Activated CD4-positive, alpha-beta T cell treated with anti-CD3 and anti-CD28 coated beads for 4 hours (primary cell): ENCODE measurements at regions not wholly inside any gene's neighbourhood (a gene's known extent, or its start where the extent isn't known, plus 50 kb on each side); places are given as distances from the start of the nearest gene placed in this dataset.
"Not testable (repeated sequence)": the region's sequence is repeated elsewhere in the genome, so short reads cannot be mapped to it uniquely, and the experiment has no call there.

ENCODE experiments used
- DNase-seq, 2 donors: peaks; one replicate each; pipeline ENCODE4 v3.0.0-alpha.2; 2020

DNA sequence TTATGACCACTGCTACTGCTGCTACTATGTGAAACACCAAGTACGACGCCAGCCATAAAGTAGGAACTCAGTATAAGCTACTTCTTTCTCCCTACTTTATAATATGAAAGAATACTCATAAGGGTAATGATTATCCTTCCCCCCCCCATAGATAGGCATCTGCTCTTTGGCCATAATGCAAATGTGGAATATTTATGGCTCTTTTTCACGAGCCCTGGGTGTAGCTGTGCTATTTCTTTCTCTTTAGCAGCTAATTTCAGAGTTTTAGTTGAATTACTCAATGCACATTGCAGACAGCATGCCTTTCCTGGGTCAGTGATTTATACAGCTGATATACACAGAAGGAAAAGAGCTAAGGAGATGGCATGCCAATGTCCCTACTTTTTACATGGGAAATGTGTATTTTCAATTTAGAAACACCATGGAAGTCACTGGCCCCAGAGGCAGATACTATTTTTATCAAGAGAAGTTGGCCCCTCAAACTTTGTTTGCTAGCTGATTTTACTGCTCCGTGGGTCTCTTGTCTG lies 234.1 kb upstream of the KIAA1217 start:
- no peak for DNase-seq

DNA sequence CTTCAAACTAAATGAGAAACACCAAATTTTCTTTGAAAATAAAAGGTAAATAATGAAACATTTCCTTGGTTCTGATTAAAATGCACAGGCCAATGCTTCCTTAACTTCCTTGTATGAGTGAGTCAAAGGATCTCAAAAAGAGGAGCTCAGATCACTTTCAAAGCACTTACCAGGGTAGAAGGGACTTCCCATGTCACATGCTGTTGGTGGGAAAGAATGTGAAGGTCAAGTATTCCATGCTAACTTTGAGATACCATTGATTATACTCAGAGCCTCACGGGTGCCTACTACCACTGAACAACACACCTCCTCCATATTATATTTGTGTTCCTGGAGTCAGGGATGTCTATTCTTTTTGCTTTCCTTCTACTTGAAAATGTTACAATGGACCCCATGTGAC lies 233.5 kb upstream of the KIAA1217 start:
- no peak for DNase-seq

DNA sequence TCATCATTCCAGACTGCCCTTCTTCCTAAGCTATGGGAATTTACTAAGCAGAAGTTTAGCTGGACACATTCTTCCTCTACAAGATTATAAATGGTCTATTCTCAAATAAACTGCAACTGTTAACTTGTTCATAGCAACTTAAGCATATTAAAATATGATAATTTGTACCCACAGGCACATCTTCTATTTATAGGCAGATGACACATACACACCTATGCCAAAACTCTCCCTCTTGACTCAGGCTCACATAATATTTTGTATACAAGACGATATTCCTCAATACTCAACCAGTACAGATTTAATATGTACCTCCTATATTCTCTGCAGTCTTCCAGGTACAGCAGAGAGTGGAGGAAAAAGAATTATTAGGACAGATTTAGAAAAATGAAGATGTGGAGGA lies 232.7 kb upstream of the KIAA1217 start:
- DNase-seq, result no peak

DNA sequence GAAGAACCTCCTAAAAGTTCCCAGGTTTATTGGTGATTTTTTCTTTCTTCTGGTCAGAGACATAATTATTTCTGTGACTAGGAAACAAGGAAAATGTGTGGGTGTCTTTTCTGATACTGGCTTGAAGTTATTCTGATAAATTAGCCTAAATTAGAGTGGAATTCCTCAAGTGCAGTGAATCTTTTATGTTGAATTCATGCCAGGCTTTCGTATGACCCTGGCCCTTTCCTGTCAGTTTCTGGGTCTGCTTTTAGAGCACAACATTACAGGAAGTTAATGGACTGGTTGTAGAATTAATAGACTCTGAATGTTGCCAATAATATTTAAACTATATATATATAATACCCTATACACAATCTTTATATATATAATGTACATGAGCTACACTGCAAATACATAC lies 230.6 kb upstream of the KIAA1217 start:
- DNase-seq, result no peak

DNA sequence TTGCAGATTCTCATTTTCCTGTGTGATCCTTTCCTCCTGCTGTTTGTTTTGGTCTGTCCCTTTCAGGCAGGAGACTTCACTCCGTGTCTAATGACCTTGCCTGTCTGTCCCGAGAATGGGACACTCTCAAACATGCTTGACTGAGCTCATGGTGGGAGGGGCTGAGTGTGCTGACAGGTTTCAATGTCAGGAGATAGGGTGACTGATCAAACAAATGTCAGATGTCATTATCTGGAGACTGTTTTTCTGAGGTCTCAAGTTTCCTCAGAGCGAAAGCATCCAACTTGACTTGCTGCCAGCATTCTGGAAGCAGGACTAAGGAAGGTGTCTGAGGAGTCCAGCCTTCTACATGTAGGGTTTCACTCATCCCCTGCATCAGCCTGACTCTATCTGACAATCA lies 228.8 kb upstream of the KIAA1217 start:
- DNase-seq, result no peak

DNA sequence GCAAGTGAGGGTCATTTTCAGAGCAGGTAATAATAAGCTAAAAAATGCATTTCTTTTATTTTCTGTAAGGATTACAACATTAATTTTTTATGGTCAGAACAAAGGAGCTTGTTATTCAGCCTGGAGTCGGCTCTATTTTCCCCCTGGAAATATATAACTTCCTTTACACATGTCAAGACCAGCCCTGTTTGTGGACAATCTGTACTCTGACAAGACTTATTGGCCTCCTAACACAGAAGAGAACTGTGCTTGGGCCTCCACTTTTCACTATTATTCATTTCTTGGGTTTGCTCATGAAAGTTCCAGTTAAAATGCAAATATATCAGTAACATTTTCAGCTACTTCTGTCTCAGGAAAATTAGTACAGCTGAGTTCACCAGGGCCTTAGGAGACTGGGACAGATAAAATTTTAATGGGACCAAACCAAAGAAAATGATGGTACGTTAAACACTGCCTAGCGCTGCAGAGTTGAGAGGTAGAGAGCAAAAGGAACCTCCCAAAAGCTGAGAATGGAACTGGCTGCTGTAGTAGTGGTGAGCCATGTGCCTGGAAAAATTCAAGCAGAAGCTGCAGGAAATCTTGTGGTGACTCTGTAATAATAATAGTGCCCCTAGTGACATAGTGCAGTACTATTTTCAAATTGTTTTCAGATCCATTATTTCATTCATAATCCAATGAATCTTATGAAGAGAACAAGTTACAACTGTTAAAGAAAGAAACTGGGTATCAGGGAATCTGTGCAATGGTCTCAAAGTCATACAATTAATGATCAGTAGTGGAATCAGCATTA lies 227.2 kb upstream of the KIAA1217 start:
- no peak for DNase-seq

DNA sequence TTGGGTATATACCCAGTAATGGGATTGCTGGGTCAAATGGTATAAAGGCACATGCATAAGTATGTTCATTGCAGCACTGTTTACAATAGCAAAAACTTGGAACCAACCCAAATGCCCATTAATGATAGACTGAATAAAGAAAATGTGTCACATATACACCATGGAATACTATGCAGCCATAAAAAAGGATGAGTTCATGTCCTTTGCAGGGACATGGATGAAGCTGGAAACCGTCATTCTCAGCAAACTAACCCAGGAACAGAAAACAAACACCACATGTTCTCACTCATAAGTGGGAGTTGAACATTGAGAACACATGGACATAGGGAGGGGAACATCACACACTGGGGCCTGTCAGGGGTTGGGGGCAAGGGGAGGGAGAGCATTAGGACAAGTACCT lies 224.5 kb upstream of the KIAA1217 start:
- DNase-seq, result not testable (repeated sequence)

DNA sequence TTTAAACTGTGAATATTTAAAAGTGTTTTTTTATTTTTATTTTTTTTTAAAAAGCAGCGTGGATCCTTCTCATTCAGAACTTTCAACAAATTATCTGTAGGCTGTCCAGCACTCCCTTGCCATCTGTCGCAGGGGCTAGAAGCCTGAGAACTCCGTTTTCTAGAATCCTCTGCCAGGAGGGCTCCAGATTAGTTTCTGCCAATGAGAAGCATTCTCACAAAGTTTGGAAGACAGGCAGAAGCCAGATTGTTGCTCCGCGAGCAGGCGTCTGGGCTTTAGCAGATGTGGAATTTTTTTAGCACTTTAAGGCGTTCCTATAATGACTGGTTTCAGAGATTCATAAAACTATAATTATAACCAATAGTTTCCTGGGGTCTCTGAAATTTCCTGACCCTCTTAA lies 220.9 kb upstream of the KIAA1217 start:
- DNase-seq, result no peak

DNA sequence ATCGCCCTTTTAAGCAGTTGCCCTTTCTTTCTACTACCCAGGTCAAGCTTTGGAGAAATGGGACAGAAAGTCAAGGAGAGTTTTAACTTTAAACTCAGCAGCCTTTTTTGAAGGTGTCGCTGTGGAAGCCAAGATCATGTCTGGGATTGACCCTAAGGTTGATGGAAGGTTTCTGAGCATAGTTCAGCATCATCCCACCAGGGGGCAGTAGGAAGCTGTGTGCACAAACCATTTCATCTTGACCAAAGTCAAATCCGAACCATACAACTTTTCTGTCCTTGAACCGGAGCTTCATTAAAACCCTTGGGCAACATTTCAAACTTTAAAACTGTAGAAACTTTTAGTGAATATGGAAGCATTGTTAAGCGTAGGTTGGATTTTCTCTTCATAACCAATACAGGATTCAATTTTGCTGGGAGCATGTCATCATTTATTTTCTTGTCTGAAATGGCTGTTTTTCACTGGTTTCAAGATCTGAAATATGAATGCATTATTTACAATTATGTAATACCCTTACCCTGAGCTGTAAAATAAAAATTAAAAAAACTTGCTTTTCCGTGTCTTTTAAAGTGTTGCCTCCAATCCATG lies 214.4 kb upstream of the KIAA1217 start:
- DNase-seq, result no peak

DNA sequence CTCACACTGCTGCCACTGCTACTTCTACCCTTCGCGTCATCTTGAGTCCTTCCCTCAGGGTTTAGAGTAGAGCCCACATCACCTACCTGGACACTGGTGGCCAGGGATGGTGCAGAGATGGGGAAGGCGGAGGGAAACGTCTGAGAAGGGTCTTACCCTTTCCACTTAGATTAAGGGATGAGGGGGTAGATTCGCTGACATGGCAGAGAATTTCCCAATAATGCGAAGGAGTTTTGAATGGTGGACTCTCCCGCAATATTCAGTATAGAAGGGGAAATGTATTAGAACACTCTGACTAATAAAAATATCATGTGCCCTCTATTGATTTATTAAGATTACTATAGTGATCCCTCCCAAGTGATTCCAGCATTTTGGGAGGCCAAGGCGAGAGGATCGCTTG lies 209.5 kb upstream of the KIAA1217 start:
- DNase-seq, result no peak

DNA sequence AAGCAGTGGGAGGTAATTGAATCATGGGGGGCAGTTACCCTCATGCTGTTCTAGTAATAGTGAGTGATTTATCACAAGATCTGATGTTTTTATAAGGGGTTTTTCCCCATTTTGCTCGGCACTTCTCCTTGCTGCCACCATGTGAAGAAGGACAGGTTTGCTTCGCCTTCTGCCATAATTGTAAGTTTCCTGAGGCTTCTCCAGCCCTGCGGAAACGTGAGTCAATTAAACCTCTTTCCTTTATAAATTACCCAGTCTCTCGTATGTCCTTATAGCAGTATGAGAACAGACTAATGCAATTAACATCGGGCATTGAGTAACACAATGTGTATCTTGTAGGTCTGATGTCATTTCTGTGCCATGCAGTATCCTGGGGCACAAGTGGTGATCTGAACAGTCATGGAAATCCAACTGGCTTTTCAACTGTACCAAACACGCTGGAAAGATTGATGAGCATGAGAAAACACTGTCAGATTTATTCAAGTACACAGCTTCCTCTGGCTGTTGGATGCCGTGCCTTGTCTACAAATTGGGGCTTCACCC lies 208.6 kb upstream of the KIAA1217 start:
- no peak for DNase-seq

DNA sequence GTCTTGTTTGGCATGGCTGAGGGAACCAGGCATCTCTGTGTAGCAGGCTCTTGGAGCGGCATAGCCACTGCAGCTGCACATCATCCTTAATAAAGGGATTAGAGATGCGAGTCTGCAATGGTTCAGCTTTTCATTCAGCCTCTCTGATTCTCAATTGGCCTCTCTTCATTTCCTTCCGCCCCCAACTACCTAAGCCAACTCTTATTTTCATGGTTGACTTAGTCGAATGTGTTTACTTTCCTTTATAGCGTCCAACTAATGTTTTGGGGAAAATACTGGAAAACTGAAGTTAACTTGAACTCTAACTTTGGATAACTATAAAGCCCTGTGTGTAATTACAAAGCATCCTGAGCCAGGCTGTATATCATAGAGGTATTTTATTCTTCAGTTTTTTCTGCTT lies 202.2 kb upstream of the KIAA1217 start:
- no peak for DNase-seq

DNA sequence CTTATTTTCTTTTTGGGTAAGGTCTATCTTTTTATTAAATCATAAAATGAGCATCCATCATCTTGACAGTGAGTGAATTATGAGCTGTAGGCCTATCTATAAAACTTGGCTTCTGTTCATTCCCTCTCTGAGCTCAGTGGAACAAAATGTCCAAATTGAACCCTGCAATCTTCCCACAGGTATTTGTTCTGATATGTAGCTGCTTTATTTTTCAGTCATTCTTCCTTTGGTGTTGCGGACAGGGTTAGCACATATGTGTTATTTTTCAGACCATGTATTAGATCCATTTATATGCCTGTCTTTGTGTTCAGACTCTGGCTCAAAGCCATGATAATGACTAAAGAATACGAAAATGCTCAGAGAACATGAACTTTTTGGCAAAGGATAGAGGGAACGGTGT lies 201.6 kb upstream of the KIAA1217 start:
- no peak for DNase-seq

DNA sequence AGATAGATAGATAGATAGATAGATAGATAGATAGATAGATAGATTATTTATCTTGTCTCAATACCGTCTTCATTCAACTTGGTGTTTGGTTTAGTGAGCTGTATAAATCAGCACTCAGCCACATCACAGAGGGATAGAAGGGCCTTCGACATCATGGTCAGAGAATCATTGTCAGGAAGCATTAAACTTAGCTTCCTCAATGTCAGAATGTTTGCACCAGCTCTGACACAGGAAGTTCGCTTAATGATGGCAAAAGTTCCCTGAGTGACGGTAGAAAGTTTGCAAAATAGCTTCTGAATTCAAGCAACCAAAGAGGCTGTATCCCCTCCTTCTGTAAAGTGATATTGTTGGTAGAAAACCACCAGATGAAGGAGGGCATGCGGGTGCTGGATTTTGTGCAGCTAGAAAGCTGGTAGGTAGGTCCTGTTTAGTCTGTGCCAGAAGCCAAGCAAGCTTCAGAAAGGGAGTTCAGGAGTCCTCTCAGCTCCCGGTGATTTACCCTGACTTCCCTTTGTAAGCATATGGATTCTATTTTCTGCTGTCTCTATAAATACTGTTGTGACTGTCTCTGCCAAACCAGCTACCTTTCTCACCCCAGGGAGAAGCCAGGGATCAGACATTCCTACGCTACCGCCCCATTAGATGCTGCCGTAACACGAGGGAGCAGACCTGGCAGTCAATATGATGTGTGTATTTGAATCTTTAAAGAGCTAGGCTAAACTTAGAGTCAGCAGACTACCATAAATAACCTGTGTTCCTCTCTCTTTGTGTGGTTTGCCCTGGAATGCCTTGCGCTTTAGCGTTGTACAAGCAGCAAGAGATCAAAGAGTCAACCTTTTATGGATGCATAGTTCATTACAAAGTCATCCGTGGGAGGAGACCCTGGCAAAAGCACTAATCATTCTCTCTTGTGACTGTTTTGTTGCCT lies 200.5 kb upstream of the KIAA1217 start:
- DNase-seq, result no peak

DNA sequence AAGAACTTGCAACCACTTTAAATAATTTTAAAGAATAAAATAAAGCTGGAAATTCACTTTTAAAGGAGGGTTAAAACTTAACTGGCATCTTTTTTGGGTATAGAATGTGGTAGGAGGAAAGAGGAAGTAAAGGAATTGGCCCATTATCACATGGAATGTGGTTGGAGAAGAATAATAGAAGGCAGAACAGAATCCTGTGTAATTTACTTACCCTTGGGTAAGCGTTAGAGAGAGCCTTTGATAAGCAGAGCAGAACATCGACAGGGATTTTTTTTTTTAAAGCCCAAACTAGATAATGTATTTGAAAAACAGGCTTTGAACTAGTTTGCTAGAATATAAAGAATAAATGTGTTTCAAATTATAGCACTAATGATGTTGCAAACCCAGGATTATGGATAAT lies 199.8 kb upstream of the KIAA1217 start:
- no peak for DNase-seq

DNA sequence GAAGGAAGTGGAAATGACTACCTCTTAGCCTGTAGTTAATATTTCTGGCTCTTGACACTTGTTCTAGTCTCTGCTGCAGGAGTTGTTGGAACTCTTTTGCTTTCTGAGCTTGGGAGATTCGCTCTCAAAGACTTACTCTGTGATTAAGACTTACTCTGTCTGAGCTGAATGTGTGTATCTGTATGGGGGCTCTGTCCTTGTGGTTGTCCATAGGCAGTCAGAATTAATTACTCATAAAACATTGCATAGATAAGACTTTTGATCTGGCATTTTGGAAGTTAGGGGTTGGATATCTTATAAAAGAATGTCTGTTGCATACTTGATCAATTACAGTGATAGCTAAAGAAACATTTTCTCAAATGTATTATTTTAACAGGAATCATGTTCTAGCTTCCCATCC lies 199.2 kb upstream of the KIAA1217 start:
- no peak for DNase-seq

DNA sequence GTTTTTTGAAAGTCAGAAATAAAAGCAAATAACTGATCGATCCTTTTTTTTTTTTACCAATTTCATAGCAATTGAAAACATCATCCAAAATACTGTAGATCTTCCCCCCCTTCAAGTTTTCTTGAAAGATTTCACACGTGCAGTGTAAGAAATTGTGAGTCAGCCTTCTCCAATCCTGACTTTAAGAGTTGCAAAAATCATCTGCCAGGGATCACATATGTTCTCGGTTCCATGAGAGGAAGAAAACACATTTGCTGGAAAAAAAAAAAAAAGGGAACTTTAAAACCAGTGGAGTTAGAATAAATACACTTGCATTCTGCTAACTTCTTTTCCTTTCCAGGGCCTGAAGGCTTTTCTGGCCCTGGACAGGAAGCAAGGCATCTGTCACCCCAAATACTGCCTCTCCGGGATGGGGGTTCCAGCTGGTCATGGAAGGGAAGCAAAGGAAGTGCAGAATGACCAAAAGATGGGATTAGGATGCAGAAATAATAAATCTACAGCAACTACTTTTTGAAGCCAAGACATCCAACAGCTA lies 198.4 kb upstream of the KIAA1217 start:
- no peak for DNase-seq

DNA sequence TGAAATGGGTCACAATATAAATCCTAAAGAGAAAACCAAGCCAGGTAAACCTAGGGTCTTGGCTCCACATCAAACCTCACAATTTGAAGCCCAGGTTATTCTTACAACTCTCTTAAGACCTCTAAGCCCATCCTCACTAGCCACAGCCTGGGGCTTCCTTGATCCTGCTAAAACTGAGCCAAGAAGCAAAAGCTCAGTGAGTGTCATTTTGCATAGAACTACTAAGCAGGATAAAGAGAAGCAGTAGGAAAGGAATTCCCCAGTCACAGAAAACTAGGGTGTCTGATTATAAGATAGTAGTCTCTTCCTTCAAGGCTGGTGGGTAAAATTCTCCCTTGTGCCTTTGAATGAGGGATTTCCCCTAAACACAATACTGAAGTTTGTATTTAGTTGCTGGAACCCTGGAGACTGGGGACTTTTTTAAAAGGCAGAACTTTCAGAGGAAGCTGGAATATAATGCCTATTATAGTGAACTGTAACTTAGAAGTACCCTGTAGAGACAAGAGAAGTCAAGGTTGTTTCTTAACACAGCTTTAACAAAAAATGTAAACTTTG lies 196.6 kb upstream of the KIAA1217 start:
- no peak for DNase-seq

DNA sequence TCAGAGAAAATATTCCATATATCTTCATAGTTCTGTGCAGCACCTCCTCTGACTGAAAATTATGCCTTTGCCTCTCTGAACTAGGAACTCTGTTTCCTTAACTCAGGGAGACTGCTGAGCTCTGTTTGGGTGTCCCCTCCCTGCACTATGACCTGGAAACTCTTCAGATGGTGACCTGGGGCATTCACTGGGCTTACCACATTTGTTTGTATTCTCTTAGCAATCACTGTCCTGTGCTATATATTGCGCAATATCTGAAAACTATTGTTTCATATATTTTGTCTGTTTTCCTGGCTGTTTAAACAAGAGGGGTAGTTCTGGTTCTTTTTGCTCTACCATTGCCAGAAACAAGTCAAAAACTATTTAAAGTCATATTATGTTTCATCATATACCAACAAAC lies 181.8 kb upstream of the KIAA1217 start:
- DNase-seq, result no peak

DNA sequence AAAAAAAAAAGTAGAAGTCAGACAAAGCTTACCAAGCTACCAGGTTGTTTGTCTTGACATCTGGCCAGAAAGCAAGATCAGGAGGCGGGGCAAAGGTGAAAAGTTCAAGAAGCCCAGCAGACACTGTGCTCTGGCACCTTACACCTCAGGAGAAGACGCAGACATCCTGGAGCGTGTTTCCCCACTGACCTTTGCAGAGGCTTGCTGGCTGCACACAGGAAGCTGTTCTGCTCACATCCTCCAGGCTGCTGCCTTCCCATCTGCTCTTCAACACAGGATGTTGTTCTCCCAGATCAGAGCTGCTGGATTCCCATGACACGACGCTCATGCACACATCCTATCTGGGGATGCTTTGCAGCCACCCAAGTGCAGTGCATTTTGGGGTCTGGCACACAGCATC lies 174.4 kb upstream of the KIAA1217 start:
- no peak for DNase-seq

DNA sequence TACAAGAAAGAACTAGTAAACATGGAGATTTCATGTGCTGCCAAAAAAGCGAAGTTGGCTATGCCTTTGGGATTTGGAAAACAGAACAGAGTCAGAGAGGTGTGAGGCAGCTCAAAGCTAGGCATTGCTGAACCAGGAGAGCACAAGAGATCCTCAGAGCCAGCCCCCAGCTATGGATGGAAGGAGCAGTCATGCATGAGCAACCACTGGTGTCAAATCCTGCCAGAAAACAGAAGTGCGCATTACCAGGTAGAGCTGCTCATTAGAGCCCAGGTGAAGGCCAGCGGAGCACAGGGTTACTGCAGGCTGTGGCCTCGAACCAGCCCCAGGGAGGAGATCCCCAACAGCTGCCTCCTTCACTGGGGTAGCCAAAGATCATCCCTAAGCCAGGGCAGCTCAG lies 173.2 kb upstream of the KIAA1217 start:
- no peak for DNase-seq

DNA sequence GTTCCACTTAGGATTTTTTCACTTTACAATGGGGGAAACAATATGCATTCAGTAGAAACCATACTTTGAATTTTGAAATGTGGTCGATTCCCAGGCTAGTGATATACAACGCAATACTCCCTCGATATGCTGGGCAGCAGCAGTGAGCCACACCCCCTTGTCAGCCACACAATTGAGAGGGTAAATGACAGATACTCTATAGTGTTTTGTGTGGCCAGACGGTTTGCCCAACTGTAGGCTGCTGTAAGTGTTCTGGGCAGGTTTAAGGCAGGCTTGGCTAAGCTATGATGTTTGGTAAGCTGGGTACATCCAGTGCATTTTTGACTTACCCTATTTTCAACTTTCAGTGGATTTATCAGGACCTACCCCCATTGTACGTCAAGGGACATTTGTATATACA lies 169.6 kb upstream of the KIAA1217 start:
- no peak for DNase-seq

DNA sequence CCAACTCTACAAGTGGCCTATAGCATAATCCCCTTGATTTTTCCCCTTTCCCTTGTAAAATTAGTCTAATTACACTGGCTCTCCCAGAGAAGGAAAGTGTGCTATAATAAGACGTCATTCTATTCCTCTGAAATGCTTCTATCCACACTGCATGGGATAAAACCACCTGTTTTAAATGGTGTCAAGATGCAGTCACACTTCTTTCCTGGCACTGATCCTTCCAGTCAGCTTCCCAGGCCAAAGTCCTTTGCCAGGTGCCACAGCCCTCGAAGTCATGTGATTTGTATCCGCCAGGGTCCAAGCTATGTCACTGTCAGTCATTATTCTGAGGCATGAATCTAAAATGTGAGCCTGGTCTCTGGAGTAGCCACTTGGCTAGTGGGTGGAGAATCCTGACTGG lies 169.0 kb upstream of the KIAA1217 start:
- DNase-seq, result no peak
